ENCODE measurements at regions not wholly inside any gene's neighbourhood (a gene's known extent, or its start where the extent isn't known, plus 50 kb on each side); places are given as distances from the start of the nearest gene placed in this dataset.
"Not testable (repeated sequence)": the region's sequence is repeated elsewhere in the genome, so short reads cannot be mapped to it uniquely, and the experiment has no call there.

DNA sequence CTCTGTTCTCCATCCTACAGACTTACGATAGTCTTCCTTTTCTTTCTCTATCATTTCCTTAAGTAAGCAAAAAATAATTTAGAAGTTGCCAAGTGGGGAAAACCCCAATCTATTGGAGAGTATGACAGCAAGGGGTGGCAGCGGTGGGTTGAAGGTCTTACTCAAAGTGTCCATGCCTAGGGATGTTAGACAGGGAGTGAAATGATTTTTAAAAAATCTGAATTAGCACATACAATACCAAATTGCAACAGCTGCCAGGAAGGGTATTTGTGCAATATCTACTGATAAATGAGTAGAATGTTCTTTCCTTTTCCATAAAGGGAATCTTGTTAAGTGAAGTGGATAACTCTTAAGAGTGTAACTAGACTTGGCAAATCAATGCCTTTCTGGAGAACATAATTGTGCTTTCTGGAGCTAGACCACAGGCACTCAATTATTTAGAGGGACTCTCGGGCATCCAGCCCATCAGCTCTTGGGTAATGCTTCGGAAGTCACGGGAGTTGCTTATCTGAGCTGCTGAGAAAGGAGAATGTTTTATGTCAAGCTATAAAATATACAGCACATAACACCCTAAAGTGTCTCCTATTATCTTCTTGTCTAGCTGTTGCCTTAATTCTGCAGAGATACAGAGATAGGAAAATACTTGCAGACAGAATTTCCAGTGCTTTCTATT lies 151.5 kb downstream of the KCNJ2 start:
- DNase-seq (ENCODE audit: low read depth in 2 of 2) = no peak

DNA sequence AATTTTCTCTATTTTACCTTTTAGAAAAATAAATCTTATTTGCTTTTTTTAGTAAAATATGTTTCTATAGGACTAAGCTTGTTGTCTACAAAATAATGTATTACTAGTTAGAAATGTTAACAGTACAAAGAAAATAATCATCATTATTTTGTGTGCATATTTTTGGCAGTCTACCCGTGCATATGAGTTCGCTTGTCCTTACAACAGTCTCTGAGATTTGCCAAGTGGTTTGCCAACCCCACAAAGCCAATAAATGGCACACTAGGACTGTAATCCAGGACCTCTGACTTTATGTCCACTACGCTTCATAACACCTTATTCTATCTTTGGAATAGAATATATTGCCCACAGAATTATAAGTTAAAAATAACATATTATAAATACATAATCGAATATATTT lies 152.0 kb downstream of the KCNJ2 start:
- no peak for DNase-seq (ENCODE audit: low read depth in 2 of 2)

DNA sequence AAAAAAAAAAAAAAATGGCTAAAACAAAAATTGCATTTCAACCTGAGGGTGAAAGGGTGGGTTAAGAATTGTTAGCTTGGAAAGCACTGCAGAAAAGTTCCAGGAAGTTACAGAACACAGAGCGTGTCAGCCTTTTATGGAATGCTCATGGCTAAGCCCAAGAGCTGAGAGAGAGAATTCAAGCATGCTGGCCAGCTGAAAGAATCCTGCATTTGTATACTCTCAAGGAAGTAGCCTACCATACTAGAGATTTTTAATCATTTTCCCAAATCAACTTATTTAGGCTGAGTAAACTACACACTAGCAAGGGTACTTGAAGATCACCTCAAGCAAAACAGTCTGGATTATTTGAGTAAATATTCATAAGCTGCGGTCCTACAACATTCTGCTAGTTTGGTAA lies 153.9 kb downstream of the KCNJ2 start:
- no peak for DNase-seq (ENCODE audit: low read depth in 2 of 2)

DNA sequence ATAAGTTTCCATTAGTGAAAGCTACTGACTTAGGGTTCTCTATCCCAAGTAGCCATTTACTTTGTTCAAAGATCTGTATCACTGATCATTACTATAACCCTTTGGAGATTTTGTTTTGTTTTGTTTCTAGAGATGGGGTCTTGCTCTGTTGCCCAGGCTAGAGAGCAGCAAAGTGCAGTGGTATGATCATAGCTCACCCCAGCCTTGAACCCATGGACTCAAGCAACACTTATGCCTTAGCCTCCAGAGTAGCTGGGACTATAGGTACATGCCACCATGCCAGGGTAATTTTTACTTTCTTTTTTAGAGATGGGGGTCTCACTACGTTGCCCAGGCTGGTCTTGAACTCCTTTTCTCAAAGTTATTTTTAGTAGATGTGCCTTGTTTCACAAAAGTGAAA lies 154.7 kb downstream of the KCNJ2 start:
- no peak for DNase-seq (ENCODE audit: low read depth in 2 of 2)

DNA sequence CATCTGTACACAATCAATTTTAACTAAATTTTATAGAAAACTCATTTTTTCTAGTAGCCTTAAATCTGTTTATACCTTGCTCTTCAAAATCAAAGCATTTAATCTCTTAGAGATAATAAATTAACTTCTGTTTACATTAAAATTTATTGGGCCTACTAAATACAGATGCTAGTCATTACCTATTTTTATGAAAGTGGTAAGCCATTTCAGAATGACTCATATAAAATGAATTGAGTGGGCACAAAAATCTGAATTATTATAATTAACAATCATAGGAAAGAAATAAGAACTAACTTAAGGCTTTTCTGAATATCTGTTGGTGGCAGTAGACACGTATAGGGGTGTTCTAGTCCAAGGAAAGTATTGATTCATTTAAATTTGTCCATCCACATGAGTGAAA lies 157.9 kb downstream of the KCNJ2 start:
- no peak for DNase-seq (ENCODE audit: low read depth in 2 of 2)

DNA sequence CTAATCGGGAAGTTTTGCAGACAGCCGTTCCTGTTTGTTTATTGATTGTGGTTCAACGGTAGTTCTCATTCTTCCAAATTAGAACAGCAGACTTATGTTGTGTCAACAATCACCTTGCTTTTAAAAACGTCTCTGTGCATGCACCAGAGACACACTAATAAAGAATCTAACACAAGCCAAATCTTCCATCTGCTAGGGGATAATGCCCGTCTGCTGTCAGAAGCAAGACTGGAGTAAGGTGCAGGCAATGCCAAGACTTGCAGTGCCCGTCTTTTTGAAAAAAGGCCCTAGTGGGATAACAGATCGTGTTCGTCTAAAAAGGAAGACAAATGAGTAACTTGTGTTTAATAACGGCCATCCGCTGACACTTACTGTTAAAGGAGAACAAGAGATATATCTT lies 158.4 kb downstream of the KCNJ2 start:
- DNase-seq (ENCODE audit: low read depth in 2 of 2) = no peak

DNA sequence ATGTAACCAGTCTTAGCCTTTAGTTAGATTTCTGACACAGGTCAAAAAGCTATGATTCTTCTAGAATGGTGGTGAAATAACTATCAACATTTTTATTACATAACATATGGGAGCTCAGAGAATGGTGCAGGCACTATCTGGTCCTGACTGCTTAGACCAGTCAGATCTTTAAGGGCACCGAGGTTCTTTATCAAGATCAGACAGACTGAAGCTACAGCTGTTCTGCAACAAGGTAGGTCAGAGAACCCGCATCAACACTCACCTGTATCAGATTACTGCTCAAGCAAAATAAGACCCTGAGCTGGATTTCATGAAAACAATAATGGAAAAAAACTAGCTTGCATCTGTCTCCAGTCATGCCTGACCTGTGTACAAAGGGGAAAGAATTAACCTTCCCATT lies 160.4 kb downstream of the KCNJ2 start:
- no peak for DNase-seq (ENCODE audit: low read depth in 2 of 2)

DNA sequence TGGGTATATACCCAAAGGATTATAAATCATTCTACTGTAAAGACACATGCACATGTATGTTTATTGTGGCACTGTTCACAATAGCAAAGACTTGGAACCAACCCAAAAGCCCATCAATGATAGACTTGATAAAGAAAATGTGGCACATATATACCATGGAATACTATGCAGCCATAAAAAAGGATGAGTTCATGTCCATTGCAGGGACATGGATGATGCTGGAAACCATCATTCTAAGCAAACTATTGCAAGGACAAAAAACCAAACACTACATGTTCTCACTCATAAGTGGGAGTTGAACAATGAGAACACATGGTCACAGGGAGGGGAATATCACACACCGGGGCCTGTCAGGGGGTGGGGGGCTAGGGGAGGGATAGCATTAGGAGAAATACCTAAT lies 161.7 kb downstream of the KCNJ2 start:
- DNase-seq (ENCODE audit: low read depth in 2 of 2) = not testable (repeated sequence)

DNA sequence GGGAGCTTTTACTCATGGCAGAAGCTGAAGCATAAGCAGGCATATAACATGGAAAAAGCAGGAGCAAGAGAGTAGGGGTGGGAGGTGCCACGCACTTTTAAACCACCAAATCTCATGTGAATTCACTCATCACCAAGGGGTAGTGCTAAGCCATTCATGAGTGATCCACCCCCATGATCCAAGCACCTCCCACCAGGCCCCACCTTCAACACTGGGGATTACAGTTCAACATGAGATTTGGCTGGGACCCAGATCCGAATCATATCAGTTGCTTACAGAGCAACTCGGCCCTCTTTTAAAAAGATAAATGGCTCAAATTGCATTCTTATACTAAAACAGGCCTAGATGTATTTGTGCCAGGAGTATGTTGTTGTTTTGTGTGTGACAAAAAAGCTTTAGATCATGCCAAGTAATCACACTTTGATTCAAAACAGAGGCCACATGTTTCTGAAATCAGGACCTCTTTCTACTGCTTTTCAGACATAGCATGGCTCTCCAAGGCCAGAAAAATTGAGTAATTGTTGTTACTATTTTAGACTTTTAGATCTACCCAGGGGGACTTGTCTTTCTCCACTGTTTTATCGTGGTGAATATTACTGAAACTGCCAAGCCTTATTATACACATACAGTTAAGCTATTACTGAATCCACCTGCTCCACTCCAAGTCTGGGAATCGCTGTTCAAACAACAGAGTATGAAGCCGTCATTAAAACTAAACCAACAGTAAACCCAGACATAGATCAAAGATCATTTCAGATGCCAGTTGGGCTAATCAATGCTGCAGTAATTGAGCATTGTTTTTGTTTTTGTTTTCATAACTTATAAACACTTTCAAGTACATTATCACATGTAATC lies 163.3 kb downstream of the KCNJ2 start:
- no peak for DNase-seq (ENCODE audit: low read depth in 2 of 2)

DNA sequence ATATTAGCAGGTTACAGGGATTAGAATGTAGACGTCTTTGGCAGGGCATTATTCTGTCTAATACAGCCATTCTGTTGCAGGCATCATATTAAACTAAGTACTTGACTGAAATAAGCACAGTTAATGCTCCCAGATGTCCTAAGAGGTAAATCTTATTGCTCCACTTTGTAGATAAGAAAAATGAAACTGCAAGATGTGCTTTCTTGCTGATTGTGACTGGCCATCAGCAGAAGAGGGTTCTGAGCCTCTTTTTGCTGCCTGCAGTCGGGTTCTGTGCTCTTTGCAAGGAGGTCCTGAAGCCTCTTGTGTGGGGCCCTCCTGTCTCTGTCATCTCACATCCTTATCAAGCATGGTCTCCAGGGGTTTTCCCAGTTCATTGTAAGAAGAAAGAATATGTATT lies 167.1 kb downstream of the KCNJ2 start:
- DNase-seq (ENCODE audit: low read depth in 2 of 2) = no peak

DNA sequence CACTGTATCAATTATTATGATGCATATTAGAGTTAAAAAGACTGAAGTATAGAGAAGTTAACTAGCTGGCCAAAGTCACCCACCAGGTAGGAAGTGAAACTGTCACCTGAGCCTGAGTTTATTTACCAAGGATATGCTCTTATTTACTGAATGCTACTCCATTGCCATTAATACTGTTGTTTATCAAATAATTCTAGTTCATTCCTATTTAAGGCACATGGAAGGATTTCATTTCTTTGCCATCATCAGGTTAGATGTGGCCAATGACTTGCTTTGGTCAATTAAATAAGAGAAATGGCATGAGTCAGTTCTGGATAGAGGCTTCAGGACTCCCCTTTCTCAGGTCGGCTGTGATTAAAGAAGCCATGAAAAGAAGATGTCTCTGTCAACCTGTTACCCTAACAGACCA lies 169.6 kb downstream of the KCNJ2 start:
- no peak for DNase-seq (ENCODE audit: low read depth in 2 of 2)

DNA sequence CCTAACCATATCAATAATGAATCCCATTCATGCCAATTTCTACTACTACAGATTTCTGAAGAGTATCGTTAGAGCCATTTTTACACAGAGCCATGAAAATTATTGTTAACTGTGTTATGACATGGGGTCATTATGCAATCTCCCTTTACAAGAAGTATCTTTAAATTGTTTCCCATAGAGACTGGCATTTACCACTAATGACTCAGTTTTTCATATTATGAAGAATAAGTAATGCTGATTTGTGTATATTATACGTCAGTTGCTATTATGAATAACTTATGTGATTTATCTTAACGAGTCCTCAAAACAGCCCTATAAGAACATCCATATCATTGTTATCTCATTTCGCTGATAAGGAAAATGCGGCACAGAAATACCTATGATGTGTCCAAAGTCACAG lies 173.8 kb downstream of the KCNJ2 start:
- DNase-seq (ENCODE audit: low read depth in 2 of 2) = no peak

DNA sequence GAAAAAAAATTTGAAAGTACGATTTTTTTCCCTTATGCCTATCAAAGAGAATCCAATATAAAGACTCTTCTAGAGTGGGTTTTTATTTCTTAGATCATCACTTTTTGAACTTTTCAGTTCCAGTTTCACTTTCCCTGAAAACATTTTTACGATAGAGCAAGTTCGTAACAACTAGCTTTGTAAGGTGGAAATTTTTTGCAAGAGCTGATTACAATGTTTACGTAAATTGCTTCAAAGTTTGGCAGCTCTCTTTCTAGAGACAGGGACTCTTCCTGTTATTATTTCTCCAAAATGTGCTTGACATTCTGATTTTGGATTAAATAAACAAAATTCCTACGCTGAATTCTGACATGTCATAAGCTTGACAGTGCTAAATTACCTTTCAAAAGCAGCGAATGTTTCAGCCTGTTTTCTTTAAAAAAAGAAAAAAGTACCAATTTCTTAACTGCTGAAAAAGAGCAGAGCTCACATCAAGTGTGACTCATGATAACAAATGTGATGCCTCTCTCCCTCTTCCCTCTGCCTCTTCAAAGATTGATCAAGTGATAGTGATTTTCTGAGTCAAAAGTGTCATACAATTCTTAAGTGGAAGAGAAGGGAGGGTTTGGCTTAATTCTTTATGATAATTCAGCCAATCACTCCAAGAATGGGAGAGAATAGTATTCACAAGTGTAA lies 175.2 kb downstream of the KCNJ2 start:
- DNase-seq (ENCODE audit: low read depth in 2 of 2) = peak in 1 of 2 donors; percentile 7

DNA sequence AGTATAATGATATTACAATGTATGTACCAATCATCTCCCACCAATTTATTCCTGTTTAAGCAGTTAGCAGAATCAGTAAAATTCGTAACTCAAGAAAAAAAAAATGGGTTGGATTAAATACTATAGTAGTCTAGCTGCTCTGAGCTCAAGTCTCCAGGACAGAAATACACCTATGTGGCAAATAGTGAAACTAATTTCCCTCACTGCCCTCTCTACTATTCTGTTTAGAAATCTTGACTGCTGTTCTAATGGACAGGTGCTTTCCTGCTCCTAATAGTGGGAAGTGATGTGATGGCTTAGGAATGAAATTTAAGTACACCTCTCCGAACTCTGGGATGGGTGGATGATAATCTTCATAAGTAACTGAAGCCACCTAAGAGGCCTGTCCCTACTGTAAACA lies 175.7 kb downstream of the KCNJ2 start:
- no peak for DNase-seq (ENCODE audit: low read depth in 2 of 2)

DNA sequence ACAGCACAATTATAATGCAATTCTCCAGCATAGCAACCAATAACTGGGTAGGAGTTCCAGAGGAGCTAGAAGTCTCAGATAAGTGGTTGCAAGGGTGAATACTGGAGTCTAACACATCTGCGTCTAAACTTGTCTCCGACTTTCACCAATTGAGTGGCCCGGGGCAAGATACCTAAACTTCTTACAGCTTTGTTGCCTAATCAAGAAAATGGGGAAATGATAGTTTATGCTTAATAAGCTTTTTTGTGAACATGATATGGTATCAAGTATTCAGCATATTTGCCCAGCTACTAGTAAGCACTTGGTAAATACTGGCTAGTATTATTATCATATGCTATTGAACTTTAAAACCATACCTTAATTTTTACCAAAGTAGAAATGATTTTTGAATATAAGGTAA lies 183.5 kb downstream of the KCNJ2 start:
- DNase-seq (ENCODE audit: low read depth in 2 of 2) = no peak

DNA sequence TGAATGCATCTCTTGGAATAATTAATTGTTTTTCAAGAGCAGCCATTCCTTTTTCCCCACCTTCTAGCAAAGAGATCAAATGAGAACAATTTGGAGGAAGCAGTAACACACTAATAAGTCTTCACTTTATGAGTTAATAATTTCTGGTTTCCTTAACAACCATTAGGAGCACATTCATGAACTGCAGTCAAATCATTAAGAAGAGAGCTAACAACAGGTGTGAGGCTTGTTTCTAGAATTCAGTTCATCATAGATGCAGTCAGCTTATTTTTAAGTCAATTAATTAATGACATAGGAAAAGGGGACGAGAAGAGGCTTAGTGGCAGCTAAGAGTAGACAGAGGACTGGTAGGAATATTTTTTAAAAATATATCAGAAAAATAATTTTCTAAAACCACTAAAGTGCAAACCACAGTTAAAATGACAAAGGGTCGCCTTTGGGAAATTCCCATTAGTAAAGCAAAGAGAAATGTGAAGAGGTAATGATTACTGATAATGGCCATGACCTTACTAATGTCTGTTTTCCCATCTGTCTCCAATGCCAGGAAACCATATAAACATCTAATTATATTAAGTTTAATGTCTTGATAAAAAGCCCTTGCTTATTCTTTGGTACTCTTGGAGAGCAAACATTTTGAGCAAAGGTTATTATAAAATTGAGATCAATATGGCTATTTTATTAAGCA lies 184.2 kb downstream of the KCNJ2 start:
- no peak for DNase-seq (ENCODE audit: low read depth in 2 of 2)

DNA sequence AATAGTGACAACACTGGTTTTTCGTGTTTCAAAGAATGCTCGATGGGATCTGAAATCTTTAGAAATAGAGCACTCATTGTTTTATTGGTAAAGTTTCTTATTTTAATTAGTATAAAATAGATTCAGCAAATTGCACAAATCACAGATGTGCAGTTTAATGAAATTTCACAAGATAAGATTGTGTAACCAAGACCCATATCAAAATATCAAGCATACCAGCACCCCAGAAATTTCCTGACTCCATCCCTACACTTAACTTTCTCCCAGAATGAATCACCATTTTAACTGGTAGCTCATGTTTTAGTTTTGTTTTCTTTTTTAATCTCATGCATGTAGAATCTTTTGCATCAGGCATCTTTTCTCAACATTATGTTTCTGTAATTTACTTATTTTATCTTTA lies 185.9 kb downstream of the KCNJ2 start:
- DNase-seq (ENCODE audit: low read depth in 2 of 2) = no peak

DNA sequence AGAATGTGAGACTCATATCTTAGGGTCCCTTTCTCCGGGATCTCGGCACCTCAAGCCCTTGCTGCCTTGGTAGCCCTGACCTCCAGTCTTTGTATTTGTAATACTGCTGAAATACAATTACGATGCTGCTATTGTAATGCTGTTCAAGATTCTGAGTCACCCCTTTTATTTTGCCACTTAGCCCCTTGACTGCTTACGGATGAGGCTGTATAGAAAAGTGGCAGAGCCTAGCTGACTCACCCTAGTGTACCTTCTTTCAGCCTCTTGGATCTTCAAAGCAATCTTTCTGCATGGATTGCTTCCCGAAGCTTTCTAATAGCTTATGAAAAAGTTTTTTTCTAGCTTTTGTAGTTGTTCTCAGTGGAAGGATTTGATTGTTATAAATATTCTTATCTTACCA lies 187.9 kb downstream of the KCNJ2 start:
- DNase-seq (ENCODE audit: low read depth in 2 of 2) = no peak

DNA sequence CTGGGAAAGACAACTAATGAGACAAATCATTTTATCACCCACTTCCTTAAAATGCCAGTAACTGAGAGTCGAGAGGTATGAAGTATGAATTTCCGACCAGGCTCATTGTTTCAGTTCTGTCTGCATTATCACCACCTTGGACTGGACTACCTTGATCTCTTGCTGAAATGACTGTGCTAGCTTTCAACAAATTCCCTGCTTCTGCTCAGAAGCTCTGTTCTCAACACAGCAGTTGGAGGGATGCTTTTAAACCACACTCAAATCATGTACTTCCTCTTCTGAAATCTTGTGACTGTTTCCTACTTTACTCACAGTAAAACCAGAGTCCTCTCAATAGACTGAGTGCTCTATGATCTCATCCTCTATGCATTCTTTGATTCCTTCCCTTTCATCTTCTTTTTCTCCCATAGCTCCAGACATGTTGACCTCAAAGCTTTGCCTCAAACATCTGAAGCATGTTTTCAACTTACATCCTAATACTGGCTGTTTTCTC lies 195.8 kb downstream of the KCNJ2 start:
- no peak for DNase-seq (ENCODE audit: low read depth in 2 of 2)

DNA sequence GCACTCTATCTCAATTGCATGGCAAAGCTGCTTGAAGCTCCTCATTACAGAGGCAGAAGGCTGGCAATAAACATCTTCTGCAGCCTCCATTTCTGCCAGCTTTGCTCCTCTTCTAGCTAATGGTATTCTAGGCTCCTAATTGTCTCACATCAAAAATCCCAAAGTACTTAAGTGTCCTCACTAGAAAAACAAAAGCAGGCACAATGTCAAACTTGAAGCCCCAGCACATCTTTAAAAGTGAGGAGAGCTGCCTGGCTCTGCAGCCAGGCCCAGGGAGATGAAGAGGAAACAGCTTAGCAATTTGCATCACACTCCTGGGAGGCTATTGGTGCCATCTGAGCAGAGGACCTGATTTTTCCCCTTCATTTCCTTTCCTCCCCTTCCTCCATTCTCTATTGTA lies 197.1 kb downstream of the KCNJ2 start:
- no peak for DNase-seq (ENCODE audit: low read depth in 2 of 2)

DNA sequence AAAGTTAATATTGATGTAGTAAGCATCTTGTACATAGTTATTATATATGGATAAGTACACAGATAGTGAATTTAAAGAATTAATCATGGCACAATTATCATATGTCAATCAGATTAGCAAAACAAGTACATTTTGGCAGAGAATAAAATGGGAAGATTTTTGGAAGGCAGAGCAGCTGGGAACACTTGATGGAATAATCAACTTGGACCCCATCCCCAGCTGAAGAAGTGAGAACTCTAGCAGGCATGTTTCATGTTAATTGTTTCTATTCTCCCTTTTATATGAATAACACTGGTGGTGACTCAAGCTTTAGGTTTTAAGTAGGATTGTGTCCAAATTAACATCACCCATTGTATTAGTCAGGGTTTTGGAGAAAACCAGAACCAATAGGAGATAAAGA lies 198.7 kb downstream of the KCNJ2 start:
- DNase-seq (ENCODE audit: low read depth in 2 of 2) = no peak

DNA sequence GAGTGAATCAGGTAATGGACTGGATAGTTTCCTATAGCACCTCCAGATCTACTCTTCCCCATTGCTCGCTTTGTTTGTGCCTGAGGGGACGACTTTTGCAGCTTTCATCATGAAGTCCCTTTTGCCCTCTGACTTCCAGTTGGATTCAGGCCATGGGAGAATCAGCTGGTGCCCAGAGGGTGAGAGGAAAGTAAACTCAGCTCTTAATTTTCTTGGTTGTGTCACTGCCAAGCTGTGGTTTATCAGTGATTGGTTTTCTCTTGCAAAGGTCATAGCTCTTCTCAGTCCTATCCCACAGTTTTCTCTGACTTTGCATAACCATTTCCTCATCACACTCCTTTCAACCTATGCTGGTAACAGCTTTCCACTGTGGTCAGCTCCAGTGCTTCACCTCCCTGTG lies 200.1 kb downstream of the KCNJ2 start:
- no peak for DNase-seq (ENCODE audit: low read depth in 2 of 2)

All from lung microvascular endothelial cell (primary cell).